ENCODE measurements at regions not wholly inside any gene's neighbourhood (a gene's known extent, or its start where the extent isn't known, plus 50 kb on each side); places are given as distances from the start of the nearest gene placed in this dataset.

DNA sequence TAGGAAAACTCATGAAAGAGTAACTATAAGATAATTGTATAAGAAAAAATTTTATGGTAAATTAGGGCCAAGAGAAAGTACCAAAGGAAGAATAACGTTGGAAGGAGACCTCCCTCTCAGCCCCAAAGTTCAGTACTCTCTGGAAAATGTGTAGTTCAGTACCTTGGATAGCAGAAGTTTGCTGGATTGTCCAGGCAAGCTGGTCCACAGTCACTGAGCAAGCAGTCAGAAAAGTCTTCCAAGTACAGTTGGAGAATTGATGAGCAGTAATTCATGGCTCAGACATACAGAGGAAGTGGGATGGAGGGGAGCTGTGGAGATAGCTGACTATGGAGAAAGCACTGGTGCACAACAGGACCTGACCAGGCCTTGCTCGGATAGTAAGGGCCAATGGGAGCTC, 598.2 kb upstream of the NDST4 start:
- TF ChIP-seq, protein P1, sequence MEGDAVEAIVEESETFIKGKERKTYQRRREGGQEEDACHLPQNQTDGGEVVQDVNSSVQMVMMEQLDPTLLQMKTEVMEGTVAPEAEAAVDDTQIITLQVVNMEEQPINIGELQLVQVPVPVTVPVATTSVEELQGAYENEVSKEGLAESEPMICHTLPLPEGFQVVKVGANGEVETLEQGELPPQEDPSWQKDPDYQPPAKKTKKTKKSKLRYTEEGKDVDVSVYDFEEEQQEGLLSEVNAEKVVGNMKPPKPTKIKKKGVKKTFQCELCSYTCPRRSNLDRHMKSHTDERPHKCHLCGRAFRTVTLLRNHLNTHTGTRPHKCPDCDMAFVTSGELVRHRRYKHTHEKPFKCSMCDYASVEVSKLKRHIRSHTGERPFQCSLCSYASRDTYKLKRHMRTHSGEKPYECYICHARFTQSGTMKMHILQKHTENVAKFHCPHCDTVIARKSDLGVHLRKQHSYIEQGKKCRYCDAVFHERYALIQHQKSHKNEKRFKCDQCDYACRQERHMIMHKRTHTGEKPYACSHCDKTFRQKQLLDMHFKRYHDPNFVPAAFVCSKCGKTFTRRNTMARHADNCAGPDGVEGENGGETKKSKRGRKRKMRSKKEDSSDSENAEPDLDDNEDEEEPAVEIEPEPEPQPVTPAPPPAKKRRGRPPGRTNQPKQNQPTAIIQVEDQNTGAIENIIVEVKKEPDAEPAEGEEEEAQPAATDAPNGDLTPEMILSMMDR (IDR thresholded peaks at IDR 0.05; ENCODE audit: insufficient read depth, low read length) = no peak
- DNase-seq (ENCODE audit: low read depth) = no peak

DNA sequence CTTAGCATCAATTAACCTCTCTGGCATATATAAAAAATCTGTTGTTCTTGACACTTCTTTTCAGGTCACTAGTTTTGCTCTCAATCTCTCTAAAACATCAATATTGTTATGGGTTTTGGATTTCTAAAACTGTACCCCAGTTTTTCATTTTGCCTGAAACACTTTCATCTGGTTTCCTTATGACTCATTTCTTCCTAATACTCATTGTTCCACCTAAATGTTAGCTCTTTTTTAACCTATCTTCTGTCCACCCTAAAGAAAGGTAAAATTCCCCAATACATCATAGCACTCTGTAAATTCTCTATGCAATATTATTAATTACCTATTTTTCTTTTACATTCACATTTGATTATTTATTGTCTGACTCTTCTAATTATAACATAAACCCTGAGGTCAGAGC, 575.5 kb upstream of the NDST4 start:
- H3K4me3 ChIP-seq (ENCODE audit: low read depth, low read length) = no peak overlapping the region
- TF ChIP-seq, protein P1 (IDR thresholded peaks at IDR 0.05; ENCODE audit: insufficient read depth, low read length) = no peak
- DNase-seq (ENCODE audit: low read depth) = no peak

More for the DNA sequence above, 598.2 kb upstream of the NDST4 start:
- H3K4me3 ChIP-seq (ENCODE audit: low read depth, low read length) = no peak overlapping the region

DNA sequence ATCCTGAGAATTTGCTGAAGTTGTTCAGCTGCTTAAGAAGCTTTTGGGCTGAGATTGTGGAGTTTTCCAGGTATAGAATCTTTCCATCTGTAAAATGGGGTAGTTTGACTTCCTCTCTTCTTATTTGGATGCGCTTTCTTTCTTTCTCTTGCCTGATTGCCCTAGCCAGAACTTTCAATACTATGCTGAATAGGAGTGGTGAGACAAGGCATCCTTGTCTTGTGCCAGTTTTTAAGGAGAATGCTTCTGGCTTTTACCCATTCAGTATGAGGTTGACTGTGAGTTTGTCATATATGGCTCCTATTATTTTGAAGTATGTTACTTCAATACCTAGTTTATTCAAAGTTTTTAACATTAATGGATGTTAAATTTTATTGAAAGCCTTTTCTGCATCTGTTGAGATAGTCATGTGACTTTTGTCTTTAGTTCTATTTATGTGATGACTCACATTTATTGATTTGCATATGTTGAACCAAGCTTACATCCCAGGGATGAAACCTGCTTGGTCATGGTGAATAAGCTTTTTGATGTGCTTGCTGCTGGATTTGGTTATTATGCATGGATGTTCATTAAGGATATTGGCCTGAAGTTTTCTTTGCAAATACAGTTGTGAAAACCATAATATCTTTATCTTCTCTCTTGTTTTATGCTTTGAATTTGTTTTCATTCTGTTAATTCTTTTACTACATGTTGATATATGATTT, 573.8 kb upstream of the NDST4 start:
- DNase-seq (ENCODE audit: low read depth) = no peak
- TF ChIP-seq, protein P1 (IDR thresholded peaks at IDR 0.05; ENCODE audit: insufficient read depth, low read length) = no peak
- no peak overlapping the region for H3K4me3 ChIP-seq (ENCODE audit: low read depth, low read length)

DNA sequence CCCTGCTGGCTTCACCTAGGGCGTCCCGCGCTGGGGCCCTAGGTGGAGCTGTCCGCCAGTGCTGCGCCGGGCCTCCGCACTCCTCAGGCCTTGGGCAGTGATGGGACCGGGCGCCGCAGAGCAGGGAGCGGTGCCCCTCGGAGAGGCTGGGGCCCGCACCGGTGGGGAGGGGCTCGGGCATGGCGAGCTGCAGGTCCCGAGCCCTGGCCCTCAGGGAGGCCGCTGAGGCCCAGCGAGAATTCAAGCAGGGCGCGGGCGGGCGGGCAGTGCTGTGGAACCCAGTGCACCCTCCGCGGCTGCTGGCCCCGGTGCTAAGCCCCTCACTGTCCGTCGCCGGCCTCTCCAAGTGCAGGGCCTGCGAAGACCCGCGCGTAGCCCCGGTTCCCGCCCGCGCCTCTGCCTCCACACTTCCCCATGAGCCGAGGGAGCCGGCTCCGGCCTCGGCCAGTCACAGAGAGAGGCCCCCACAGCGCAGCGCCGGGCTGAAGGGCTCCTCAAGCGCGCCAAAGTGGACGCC, 565.1 kb upstream of the NDST4 start:
- DNase-seq (ENCODE audit: low read depth) = no peak
- H3K4me3 ChIP-seq (ENCODE audit: low read depth, low read length) = no peak overlapping the region
- TF ChIP-seq, protein P1 (IDR thresholded peaks at IDR 0.05; ENCODE audit: insufficient read depth, low read length) = no peak

DNA sequence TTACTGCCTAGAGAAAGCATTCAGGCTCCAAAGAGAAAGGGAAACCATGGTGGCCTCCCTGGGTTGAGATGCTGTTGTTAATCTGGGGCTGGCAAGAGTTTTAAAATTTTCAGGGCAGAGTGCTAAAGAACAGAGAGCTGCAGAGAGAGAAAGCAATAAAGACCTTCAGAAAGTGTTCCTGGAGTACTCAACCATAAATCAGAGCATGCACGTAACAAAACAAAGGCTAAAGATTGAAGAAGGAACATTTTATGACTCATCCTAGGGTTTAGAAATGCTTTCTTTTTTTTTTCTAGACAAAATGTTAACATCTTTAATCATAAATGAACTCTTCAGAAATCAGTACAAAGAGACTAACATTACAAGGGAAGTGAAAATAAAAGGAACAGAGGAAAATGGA, 562.3 kb upstream of the NDST4 start:
- TF ChIP-seq, protein P1 (IDR thresholded peaks at IDR 0.05; ENCODE audit: insufficient read depth, low read length) = no peak
- H3K4me3 ChIP-seq (ENCODE audit: low read depth, low read length) = no peak overlapping the region
- DNase-seq (ENCODE audit: low read depth) = no peak

DNA sequence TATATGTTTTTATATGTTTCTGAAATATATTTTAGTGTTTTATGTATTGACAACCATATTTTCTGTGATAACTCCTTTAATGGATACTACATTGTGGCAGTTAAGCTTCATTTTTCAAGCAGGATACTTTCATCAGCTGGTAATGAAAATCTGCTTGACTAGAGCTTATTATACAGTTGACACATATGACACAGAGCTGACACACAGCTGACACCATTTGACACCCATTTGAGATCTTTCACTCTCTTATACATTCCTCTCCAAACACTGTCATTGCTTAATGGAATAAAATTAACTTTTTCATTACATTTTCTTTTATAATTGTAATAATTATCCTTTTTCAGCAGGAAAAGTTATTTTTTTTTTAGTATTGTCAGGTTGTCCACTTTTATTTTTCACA, 561.1 kb upstream of the NDST4 start:
- H3K4me3 ChIP-seq (ENCODE audit: low read depth, low read length) = no peak overlapping the region
- TF ChIP-seq, protein P1 (IDR thresholded peaks at IDR 0.05; ENCODE audit: insufficient read depth, low read length) = no peak
- DNase-seq (ENCODE audit: low read depth) = no peak

DNA sequence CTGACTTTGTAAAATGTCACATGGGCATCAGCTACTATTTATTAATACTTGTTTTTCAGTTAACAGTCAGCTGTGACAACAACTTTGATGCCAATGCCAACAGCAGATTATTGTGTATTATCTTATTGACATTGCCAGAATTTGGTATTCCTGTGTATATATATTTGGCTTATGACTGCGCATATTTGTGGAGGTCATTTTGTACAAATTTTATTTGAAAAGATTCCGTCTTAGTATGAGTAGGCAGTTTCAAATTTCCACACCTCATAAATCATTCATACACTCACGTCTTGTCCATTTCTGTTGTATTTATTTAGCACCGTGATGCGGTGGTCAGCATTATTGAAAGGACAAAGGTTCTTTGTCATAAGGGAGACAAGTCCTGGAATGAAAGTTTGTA, 558.2 kb upstream of the NDST4 start:
- TF ChIP-seq, protein P1 (IDR thresholded peaks at IDR 0.05; ENCODE audit: insufficient read depth, low read length) = no peak
- H3K4me3 ChIP-seq (ENCODE audit: low read depth, low read length) = no peak overlapping the region
- DNase-seq (ENCODE audit: low read depth) = no peak

All from fibroblast of the aortic adventitia (primary cell).